GM12878 (cell line): ENCODE measurements at regions not wholly inside any gene's neighbourhood (a gene's known extent, or its start where the extent isn't known, plus 50 kb on each side); places are given as distances from the start of the nearest gene placed in this dataset.
A peak's percentile ranks its signal among the peaks of the same experiment; 100 is the strongest.

Source experiments
- ATAC-seq: fragments of 200-7000 bp; cut with Tn5 transposase; 3 replicates; pipeline ENCODE4 v1.9.1; 2020; ENCODE audit warnings: mild to moderate bottlenecking, moderate library complexity
- BruUV-seq: library from RNA; stranded (reverse); fragments of 400-500 nt; replicated peaks from 2 replicates; lab custom pipeline; 2021; lab: Mats Ljungman, UMichigan
- CTCF ChIA-PET: fragments of 300-600 bp; sonication (Branson Sonifier 250); formaldehyde crosslinking; extraction: SDS; loops from one replicate; lab custom pipeline; 2021; ENCODE audit warnings: inconsistent platforms; lab: Yijun Ruan, JAX
- POLR2A ChIA-PET: fragments of 350-600 bp; formaldehyde crosslinking; extraction: SDS; loops from one replicate; lab custom pipeline; 2021; ENCODE audit warnings: inconsistent platforms; lab: Charles Lee
- RAD21 ChIA-PET: fragments of 300-600 bp; sonication (Branson Sonifier 250); formaldehyde crosslinking; loops from one replicate; lab custom pipeline; 2023; ENCODE audit warnings: antibody characterized with exemption; ENCODE audit not compliant: unreplicated experiment; lab: Charles Lee
- SMC1A ChIA-PET: fragments of 300-600 bp; sonication (Branson Sonifier 250); formaldehyde crosslinking; loops from one replicate; lab custom pipeline; 2023; ENCODE audit not compliant: unreplicated experiment, uncharacterized antibody; lab: Charles Lee
- DNase-seq: peaks from one replicate; pipeline ENCODE4 v3.0.0-alpha.2; 2011; ENCODE audit warnings: low read depth, low spot score
- FAIRE-seq: peaks from 3 replicates; lab custom pipeline; 2011; peaks lifted over from hg19 to GRCh38; lab: Jason Lieb, UNC
- H2AFZ ChIP-seq: 2 replicates; pipeline ENCODE4 v1.6.0; 2011; ENCODE audit warnings: low read depth, low read length, control low read depth; ENCODE audit not compliant: control insufficient read depth
- H3K27ac ChIP-seq: 2 replicates; pipeline ENCODE4 v1.5.1; 2011; ENCODE audit warnings: control low read depth; ENCODE audit not compliant: control insufficient read depth, insufficient read depth
- H3K27me3 ChIP-seq, 2 experiments: replicated peaks in 1 of 2; 2 replicates each; pipeline versions ENCODE4 v1.6.0 to v1.6.1; 2011; ENCODE audit warnings: low read length in 1 of 2; ENCODE audit not compliant: control insufficient read depth in 2 of 2, insufficient read depth in 2 of 2
- H3K36me3 ChIP-seq, 2 experiments: 2 replicates each; pipeline ENCODE4 v1.5.1; 2011; ENCODE audit warnings: low read length in 1 of 2; ENCODE audit not compliant: control insufficient read depth in 2 of 2, insufficient read depth in 2 of 2
- H3K4me1 ChIP-seq: 2 replicates; pipeline ENCODE4 v1.6.1; 2011; ENCODE audit warnings: mild to moderate bottlenecking, low read length, moderate library complexity, mixed read lengths; ENCODE audit not compliant: control insufficient read depth, insufficient read depth
- H3K4me2 ChIP-seq: 2 replicates; pipeline ENCODE4 v1.6.0; 2011; ENCODE audit warnings: control low read depth; ENCODE audit not compliant: control insufficient read depth, insufficient read depth
- H3K4me3 ChIP-seq: fragments of 200-600 bp; sonication (generic); 2 replicates; pipeline ENCODE4 v1.5.1; 2016
- H3K79me2 ChIP-seq: 2 replicates; pipeline ENCODE4 v1.6.0; 2011; ENCODE audit warnings: low read length; ENCODE audit not compliant: control insufficient read depth, insufficient read depth
- H3K9ac ChIP-seq: 2 replicates; pipeline ENCODE4 v1.8.0; 2011; ENCODE audit warnings: low read length, control low read depth, mixed read lengths; ENCODE audit not compliant: control insufficient read depth, insufficient read depth
- H3K9me3 ChIP-seq: replicated peaks from 3 replicates; pipeline ENCODE4 v1.5.1; 2011; ENCODE audit warnings: mild to moderate bottlenecking, low read length; ENCODE audit not compliant: control insufficient read depth, insufficient read depth
- H4K20me1 ChIP-seq: 2 replicates; pipeline ENCODE4 v1.6.0; 2011; ENCODE audit not compliant: control insufficient read depth, insufficient read depth
- SMC3 ChIP-seq: IDR thresholded peaks from 2 replicates; pipeline ENCODE4 v1.6.1; 2011; ENCODE audit warnings: low read length, improper control_type of control experiment, borderline replicate concordance
- WGBS: methylation state at CpG from one replicate; pipeline ENCODE4 v1.1.6; 2016; ENCODE audit warnings: low lambda C conversion rate; ENCODE audit not compliant: insufficient replicate concordance, insufficient coverage; ENCODE audit errors: missing lambda C conversion rate; 5-methylcytosine and 5-hydroxymethylcytosine counted together
- in situ Hi-C: fragments of 300-500 bp; cut with MboI; formaldehyde crosslinking; loops from 9 replicates; pipeline ENCODE4 v1.14.3; 2018; ENCODE audit warnings: mixed read lengths
- intact Hi-C: fragments of 100-400 bp; cut with micrococcal nuclease; formaldehyde crosslinking; loops from one replicate; pipeline ENCODE4 v1.14.2; 2022; ENCODE audit not compliant: unreplicated experiment
- TF ChIP-seq, protein P1 (sequence below): IDR thresholded peaks from 2 replicates; pipeline ENCODE4 v1.6.1; 2011; ENCODE audit warnings: mild to moderate bottlenecking, low read depth, low read length, moderate library complexity; ENCODE audit not compliant: insufficient replicate concordance
- TF ChIP-seq, protein P2 (sequence below): IDR thresholded peaks from 2 replicates; pipeline ENCODE4 v1.6.1; 2011; ENCODE audit warnings: borderline replicate concordance, low read depth, mild to moderate bottlenecking, moderate library complexity, low read length; ENCODE audit not compliant: insufficient read depth, poor library complexity, severe bottlenecking

DNA sequence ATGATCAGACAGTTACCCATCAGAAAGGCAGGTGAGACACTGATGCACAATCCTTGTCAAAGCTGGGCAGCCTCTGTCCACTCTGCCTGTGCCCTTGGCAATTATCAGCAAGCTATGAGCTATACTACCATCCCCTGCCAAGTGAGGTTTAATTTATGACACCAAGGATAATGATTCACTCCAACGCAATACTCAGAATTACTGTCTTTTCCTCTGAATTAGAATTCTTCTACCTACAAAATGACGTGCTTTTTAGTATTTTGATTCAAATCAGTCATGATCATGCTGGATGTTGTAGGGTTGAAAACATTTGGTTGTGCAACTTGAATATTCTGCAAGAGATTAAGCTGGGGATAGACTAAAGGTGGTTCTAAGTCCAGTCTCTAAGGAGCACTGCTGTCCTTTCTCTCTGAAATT lies 116.8 kb upstream of the SOX9 start:
- WGBS = 71% methylated on average over 2 of the region's 2 CpGs
- POLR2A ChIA-PET = interaction anchor here (0.7 to 3.2 kb wide), 5 partner anchors 27 to 509 kb away, joined by 3 to 34 read pairs (median 4); partner anchors contain the start of gene SOX9
- BruUV-seq = no TSS peak
- no peak for TF ChIP-seq SMC3
- TF ChIP-seq, protein P1, sequence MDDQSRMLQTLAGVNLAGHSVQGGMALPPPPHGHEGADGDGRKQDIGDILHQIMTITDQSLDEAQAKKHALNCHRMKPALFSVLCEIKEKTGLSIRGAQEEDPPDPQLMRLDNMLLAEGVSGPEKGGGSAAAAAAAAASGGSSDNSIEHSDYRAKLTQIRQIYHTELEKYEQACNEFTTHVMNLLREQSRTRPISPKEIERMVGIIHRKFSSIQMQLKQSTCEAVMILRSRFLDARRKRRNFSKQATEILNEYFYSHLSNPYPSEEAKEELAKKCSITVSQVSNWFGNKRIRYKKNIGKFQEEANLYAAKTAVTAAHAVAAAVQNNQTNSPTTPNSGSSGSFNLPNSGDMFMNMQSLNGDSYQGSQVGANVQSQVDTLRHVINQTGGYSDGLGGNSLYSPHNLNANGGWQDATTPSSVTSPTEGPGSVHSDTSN = peak; percentile 16
- TF ChIP-seq, protein P2, sequence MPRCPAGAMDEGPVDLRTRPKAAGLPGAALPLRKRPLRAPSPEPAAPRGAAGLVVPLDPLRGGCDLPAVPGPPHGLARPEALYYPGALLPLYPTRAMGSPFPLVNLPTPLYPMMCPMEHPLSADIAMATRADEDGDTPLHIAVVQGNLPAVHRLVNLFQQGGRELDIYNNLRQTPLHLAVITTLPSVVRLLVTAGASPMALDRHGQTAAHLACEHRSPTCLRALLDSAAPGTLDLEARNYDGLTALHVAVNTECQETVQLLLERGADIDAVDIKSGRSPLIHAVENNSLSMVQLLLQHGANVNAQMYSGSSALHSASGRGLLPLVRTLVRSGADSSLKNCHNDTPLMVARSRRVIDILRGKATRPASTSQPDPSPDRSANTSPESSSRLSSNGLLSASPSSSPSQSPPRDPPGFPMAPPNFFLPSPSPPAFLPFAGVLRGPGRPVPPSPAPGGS = peak; percentile 56
- FAIRE-seq = no peak
- SMC1A ChIA-PET = interaction anchor here (1.1 to 4.2 kb wide), 13 partner anchors 10 to 536 kb away, joined by 3 to 30 read pairs (median 5); no protein-coding TSS in a partner anchor
- Histone ChIP-seq H3K4me2 (peak overlapping the region; percentile 73), H3K9ac (peak overlapping the region; percentile 60; the same call in 1 of the 2 replicates), H3K36me3 (no peaks in the 10 kb centered on the region), H3K27ac (peak overlapping the region; percentile 87), H2AFZ (no peak overlapping the region), H4K20me1 (no peaks in the 10 kb centered on the region), H3K4me1 (peaks cover 7% of the 10 kb centered on the region; the same call in 1 of the 2 replicates), H3K27me3 (no peaks in the 10 kb centered on the region), H3K9me3 (peaks cover 5% of the 10 kb centered on the region), H3K79me2 (no peaks in the 10 kb centered on the region), H3K4me3 (peak overlapping the region; percentile 35)
- no peak for DNase-seq
- in situ Hi-C loops (no loop called here), intact Hi-C loops (loop anchor here (2.0 kb wide), 1 partner anchor 153 kb away; no protein-coding TSS in a partner anchor)
- CTCF ChIA-PET = interaction anchor here (0.7 to 2.7 kb wide), 10 partner anchors 19 to 535 kb away, joined by 3 to 9 read pairs (median 4); partner anchors contain the start of gene SOX9
- RAD21 ChIA-PET = interaction anchor here (0.6 to 5.4 kb wide), 13 partner anchors 11 to 920 kb away, joined by 3 to 42 read pairs (median 6); partner anchors contain the start of gene SOX9
- no peak for ATAC-seq
